Gastrocnemius medialis (tissue), 4 donors: ENCODE measurements at regions not wholly inside any gene's neighbourhood (a gene's known extent, or its start where the extent isn't known, plus 50 kb on each side); places are given as distances from the start of the nearest gene placed in this dataset.
"Not testable (repeated sequence)": the region's sequence is repeated elsewhere in the genome, so short reads cannot be mapped to it uniquely, and the experiment has no call there.

Experiments used
- CTCF ChIP-seq, 5 experiments: fragments of 450-650 bp in 3 of 5; fragments of 200-600 bp in 2 of 5; sonication (generic) in 2 of 5; IDR thresholded peaks in 4 of 5; conservative IDR thresholded peaks in 1 of 5; 1 replicate in 4 of 5; 2 replicates in 1 of 5; pipeline ENCODE4 v1.5.1; 2016 to 2019; ENCODE audit warnings: antibody characterized with exemption in 5 of 5, mild to moderate bottlenecking in 3 of 5, moderate library complexity in 3 of 5
- POLR2A ChIP-seq, 2 donors: fragments of 450-650 bp; IDR thresholded peaks; one replicate each; pipeline ENCODE4 v1.6.1; 2017; ENCODE audit warnings: antibody characterized with exemption in 2 of 2, mild to moderate bottlenecking in 2 of 2, moderate library complexity in 2 of 2

DNA sequence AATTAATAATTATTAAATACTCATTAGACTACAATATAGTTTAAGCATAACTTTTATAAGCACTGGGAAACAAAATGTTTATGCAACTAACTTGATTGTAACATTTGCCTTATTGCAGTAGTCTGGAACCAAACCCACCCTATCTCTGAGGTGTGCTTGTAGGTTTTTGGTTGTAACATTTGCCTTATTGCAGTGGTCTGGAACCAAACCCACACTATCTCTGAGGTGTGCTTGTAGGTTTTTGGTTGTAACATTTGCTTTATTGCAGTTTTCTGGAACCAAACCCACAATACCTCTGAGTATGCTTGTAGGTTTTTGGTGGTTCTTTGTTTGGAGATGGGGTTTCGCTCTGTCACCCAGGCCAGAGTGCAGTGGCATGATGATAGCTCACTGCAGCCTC, 1376.4 kb upstream of the DEFB115 start:
- not testable (repeated sequence) for TF ChIP-seq POLR2A (IDR thresholded peaks at IDR 0.05); CTCF (IDR thresholded peaks at IDR 0.05 in 4 of 5, conservative IDR thresholded peaks at IDR 0.05 in 1 of 5)
